Lung (tissue), 11 donors: ENCODE measurements at regions not wholly inside any gene's neighbourhood (a gene's known extent, or its start where the extent isn't known, plus 50 kb on each side); places are given as distances from the start of the nearest gene placed in this dataset.
A peak's percentile ranks its signal among the peaks of the same experiment; 100 is the strongest.

Source experiments
- ATAC-seq: fragments of 200-7000 bp; cut with Tn5 transposase; one replicate; pipeline ENCODE4 v1.9.1; 2020; ENCODE audit warnings: moderate number of reproducible peaks; ENCODE audit not compliant: insufficient read depth, low FRiP score
- DNase-seq, 3 donors: peaks; one replicate each; pipeline ENCODE4 v3.0.0-alpha.2; 2013 to 2017
- H3K27ac ChIP-seq, 2 donors: one replicate each; pipeline ENCODE4 v1.5.1; 2013; ENCODE audit warnings: mild to moderate bottlenecking in 2 of 2, moderate library complexity in 2 of 2, control low read depth in 1 of 2, inconsistent platforms in 1 of 2, low read depth in 1 of 2, low read length in 1 of 2
- H3K27me3 ChIP-seq, 3 donors: one replicate each; pipeline ENCODE4 v1.5.1; 2013; ENCODE audit warnings: low read length in 2 of 3; ENCODE audit not compliant: control insufficient read depth in 3 of 3, insufficient read depth in 3 of 3
- H3K36me3 ChIP-seq, 4 donors: one replicate each; pipeline ENCODE4 v1.5.1; 2013; ENCODE audit warnings: low read length in 4 of 4, mild to moderate bottlenecking in 1 of 4, moderate library complexity in 1 of 4; ENCODE audit not compliant: control insufficient read depth in 4 of 4, insufficient read depth in 4 of 4
- H3K4me1 ChIP-seq, 5 donors: one replicate each; pipeline ENCODE4 v1.5.1; 2013; ENCODE audit warnings: low read length in 5 of 5, mild to moderate bottlenecking in 2 of 5, moderate library complexity in 1 of 5; ENCODE audit not compliant: control insufficient read depth in 5 of 5, insufficient read depth in 5 of 5
- H3K4me3 ChIP-seq: one replicate; pipeline ENCODE4 v1.5.1; 2013; ENCODE audit warnings: mild to moderate bottlenecking, control low read depth, moderate library complexity
- H3K9ac ChIP-seq, 2 donors: one replicate each; pipeline ENCODE4 v1.5.1; 2013; ENCODE audit warnings: low read length in 2 of 2, control low read depth in 1 of 2; ENCODE audit not compliant: insufficient read depth in 1 of 2
- H3K9me3 ChIP-seq, 4 donors: one replicate each; pipeline ENCODE4 v1.5.1; 2013; ENCODE audit warnings: low read length in 3 of 4, mild to moderate bottlenecking in 1 of 4, moderate library complexity in 1 of 4; ENCODE audit not compliant: control insufficient read depth in 4 of 4, insufficient read depth in 3 of 4
- WGBS, 2 donors: extraction: QIAGEN DNeasy Blood & Tissue Kit; methylation state at CpG; one replicate each; pipeline ENCODE4 v1.1.7; 2013; 5-methylcytosine and 5-hydroxymethylcytosine counted together
- TF ChIP-seq, protein P1 (sequence below): IDR thresholded peaks from 2 replicates; pipeline ENCODE4 v1.5.1; 2012; ENCODE audit warnings: mild to moderate bottlenecking; ENCODE audit errors: control extremely low read depth, extremely low read depth
- donor health status: control.
- donor health status: control.
- donor health status: Bipolar disorder and iron deficiency.
- donor health status: healthy.
- donor health status: DM: yes; HTN: yes; CAD: no.

DNA sequence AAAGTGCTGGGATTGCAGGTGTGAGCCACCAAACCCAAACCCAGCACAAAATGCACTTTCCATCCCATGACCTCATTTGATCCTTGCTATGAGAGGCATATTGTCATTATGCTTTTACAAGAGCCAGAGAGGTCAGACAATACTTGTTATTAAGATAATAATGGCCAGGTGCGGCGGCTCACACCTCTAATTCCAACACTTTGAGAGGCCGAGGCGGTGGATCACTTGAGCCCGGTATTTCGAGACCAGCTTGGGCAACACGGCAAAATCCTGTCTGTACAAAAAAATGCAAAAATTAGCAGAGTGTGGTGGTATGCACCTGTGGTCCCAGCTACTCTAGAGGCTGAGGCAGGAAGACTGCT is 55.9 kb upstream of the IL17B start:
- WGBS, 2 donors: 90% methylated on average over 7 of the region's 7 CpGs
- H3K4me1 ChIP-seq: peaks cover 0 to 10% (median 5%) of the 10 kb centered on the region in 5 donors

DNA sequence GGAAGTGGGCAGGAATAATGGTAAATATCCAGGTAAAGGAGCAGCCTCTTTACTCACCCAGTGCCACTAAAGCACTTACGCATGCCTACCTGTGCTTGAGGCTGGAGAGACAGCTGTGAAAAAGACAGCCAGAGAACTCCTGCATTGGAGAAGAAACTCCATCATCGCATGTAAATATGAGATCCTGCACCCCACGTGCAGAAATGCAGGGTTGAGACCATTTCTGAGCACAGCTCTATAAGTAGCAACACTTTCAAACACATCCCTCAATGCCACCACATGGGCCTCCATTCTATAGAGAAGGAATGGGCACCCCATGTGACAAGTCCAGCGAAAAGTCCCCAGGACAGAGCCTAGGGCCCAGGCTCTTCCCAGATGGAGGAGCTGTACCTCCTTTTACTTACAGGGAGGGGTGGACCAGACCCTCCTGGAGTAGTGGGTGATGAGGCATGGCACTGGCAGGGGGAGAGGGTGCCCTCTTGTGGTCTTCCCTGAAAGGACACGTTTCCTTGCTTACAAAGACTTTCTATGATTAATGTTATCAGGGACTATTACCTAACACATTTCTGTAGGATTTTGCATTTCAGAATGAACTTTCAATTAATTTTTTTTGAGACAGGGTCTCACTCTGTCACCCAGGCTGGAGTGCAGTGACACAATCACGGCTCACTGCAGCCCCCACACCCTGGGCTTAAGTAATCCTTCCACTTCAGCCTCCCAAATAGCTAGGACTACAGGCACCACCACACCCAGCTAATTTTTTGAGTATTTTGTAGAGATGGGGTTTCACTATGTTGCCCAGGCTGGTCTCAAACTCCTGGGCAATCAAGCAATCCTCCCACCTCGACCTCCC is 55.3 kb upstream of the IL17B start:
- Histone ChIP-seq H3K4me1 (peaks cover 0 to 12% (median 5%) of the 10 kb centered on the region in 5 donors), H3K36me3 (peaks cover 0 to 11% (median 3%) of the 10 kb centered on the region in 4 donors), H3K4me3 (no peak overlapping the region), H3K9ac (no peak overlapping the region), H3K27ac (no peak overlapping the region), H3K27me3 (no peaks in the 10 kb centered on the region), H3K9me3 (no peaks in the 10 kb centered on the region)
- peak; percentile 80 to 88 (median 84) for DNase-seq
- 44 to 58% methylated on average over 7 of the region's 7 CpGs for WGBS, 2 donors
- no peak for ATAC-seq
- TF ChIP-seq, protein P1, sequence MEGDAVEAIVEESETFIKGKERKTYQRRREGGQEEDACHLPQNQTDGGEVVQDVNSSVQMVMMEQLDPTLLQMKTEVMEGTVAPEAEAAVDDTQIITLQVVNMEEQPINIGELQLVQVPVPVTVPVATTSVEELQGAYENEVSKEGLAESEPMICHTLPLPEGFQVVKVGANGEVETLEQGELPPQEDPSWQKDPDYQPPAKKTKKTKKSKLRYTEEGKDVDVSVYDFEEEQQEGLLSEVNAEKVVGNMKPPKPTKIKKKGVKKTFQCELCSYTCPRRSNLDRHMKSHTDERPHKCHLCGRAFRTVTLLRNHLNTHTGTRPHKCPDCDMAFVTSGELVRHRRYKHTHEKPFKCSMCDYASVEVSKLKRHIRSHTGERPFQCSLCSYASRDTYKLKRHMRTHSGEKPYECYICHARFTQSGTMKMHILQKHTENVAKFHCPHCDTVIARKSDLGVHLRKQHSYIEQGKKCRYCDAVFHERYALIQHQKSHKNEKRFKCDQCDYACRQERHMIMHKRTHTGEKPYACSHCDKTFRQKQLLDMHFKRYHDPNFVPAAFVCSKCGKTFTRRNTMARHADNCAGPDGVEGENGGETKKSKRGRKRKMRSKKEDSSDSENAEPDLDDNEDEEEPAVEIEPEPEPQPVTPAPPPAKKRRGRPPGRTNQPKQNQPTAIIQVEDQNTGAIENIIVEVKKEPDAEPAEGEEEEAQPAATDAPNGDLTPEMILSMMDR: peak; percentile 38

More for the DNA sequence above, 55.9 kb upstream of the IL17B start:
- ATAC-seq: no peak
- no peak overlapping the region for H3K27ac ChIP-seq
- no peaks in the 10 kb centered on the region for H3K9me3 ChIP-seq
- H3K4me3 ChIP-seq: no peak overlapping the region
- no peaks in the 10 kb centered on the region for H3K27me3 ChIP-seq
- DNase-seq: no peak
- TF ChIP-seq, protein P1: no peak
- H3K36me3 ChIP-seq: peaks cover 0 to 7% (median under 1%) of the 10 kb centered on the region in 4 donors
- H3K9ac ChIP-seq: no peak overlapping the region

DNA sequence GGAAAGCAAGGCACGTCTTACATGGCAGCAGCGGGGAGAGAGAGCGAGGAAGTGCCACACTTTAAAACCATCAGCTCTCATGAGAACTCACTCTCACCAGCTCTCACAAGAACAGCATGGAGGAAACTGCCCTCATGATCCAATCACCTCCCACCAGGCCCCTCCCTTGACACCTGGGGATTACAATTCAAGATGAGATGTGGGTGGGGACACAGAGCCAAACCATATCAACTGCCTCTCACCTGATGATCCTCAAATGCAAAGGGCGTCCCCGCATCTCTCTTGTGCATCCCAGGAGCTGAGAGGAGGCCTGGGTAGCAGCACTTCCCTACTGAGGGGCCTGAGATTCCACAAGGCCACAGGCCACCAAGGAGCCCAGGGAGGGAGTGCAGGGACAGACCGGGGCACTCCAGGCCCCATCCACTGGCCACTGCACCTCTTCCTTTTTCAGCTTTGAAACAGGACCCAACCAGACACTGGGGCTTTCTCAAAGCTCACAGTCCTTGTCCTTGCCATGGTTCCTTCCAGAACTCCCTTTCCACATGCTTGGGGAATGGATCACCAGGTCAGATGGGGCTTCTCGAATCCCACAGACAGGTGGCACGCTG is 54.5 kb upstream of the IL17B start:
- Histone ChIP-seq H3K9me3 (no peaks in the 10 kb centered on the region), H3K27me3 (no peaks in the 10 kb centered on the region), H3K36me3 (peaks cover 0 to 16% (median 5%) of the 10 kb centered on the region in 4 donors), H3K4me3 (no peak overlapping the region), H3K27ac (peak overlapping the region in 1 of 2 donors; percentile 52), H3K9ac (no peak overlapping the region), H3K4me1 (peaks cover 0 to 12% (median 10%) of the 10 kb centered on the region in 5 donors)
- peak in 2 of 3 donors; percentile 39 for DNase-seq
- ATAC-seq: no peak
- TF ChIP-seq, protein P1: no peak
- WGBS, 2 donors: 76 to 84% methylated on average over 8 of the region's 8 CpGs
